ENCODE measurements at regions not wholly inside any gene's neighbourhood (a gene's known extent, or its start where the extent isn't known, plus 50 kb on each side); places are given as distances from the start of the nearest gene placed in this dataset.

- DNase-seq: no peak
Measured at GRCh38 chr16:62568926-62569325, 532.7 kb upstream of the CDH8 start.

GRCh38 chr16:62565706-62566105 lies 529.5 kb upstream of the CDH8 start:
- DNase-seq: no peak

GRCh38 chr16:62564291-62564690 lies 528.1 kb upstream of the CDH8 start:
- no peak for DNase-seq

- no peak for DNase-seq
Measured at GRCh38 chr16:62562121-62562520, 525.9 kb upstream of the CDH8 start.

GRCh38 chr16:62549875-62550274 lies 513.6 kb upstream of the CDH8 start:
- DNase-seq: no peak

GRCh38 chr16:62548095-62548494 lies 511.9 kb upstream of the CDH8 start:
- no peak for DNase-seq

- no peak for DNase-seq
Measured at GRCh38 chr16:62546701-62547100, 510.5 kb upstream of the CDH8 start.

- DNase-seq: no peak
Measured at GRCh38 chr16:62545039-62545438, 508.8 kb upstream of the CDH8 start.

- DNase-seq: no peak
Measured at GRCh38 chr16:62543516-62543915, 507.3 kb upstream of the CDH8 start.

GRCh38 chr16:62539657-62540056 lies 503.4 kb upstream of the CDH8 start:
- DNase-seq: no peak

- DNase-seq: no peak
Measured at GRCh38 chr16:62530426-62530825, 494.2 kb upstream of the CDH8 start.

GRCh38 chr16:62516001-62516400 lies 479.8 kb upstream of the CDH8 start:
- DNase-seq: no peak

- no peak for DNase-seq
Measured at GRCh38 chr16:62503073-62503472, 466.8 kb upstream of the CDH8 start.

- DNase-seq: no peak
Measured at GRCh38 chr16:62478903-62479458, 442.7 kb upstream of the CDH8 start.

- DNase-seq: no peak
Measured at GRCh38 chr16:62477796-62478195, 441.6 kb upstream of the CDH8 start.

GRCh38 chr16:62475573-62475972 lies 439.3 kb upstream of the CDH8 start:
- no peak for DNase-seq

GRCh38 chr16:62462971-62463370 lies 426.7 kb upstream of the CDH8 start:
- DNase-seq: no peak

GRCh38 chr16:62450291-62450690 lies 414.1 kb upstream of the CDH8 start:
- no peak for DNase-seq

- DNase-seq: no peak
Measured at GRCh38 chr16:62445909-62446308, 409.7 kb upstream of the CDH8 start.

GRCh38 chr16:62424206-62424605 lies 388.0 kb upstream of the CDH8 start:
- no peak for DNase-seq

GRCh38 chr16:62408760-62409159 lies 372.5 kb upstream of the CDH8 start:
- DNase-seq: no peak

- no peak for DNase-seq
Measured at GRCh38 chr16:62406387-62406786, 370.1 kb upstream of the CDH8 start.

- DNase-seq: no peak
Measured at GRCh38 chr16:62404842-62405611, 368.8 kb upstream of the CDH8 start.

- DNase-seq: no peak
Measured at GRCh38 chr16:62392698-62393097, 356.5 kb upstream of the CDH8 start.

- no peak for DNase-seq
Measured at GRCh38 chr16:62391940-62392339, 355.7 kb upstream of the CDH8 start.

All from NCI-H510A treated with DMSO at 0.1 percent for 48 hours (cell line).